Activated CD8-positive, alpha-beta memory T cell treated with anti-CD3 and anti-CD28 coated beads, Interleukin-2, amount 50 U/mL, for 1 hour (primary cell): ENCODE measurements at regions not wholly inside any gene's neighbourhood (a gene's known extent, or its start where the extent isn't known, plus 50 kb on each side); places are given as distances from the start of the nearest gene placed in this dataset.

ENCODE experiments used
- DNase-seq: peaks from one replicate; pipeline ENCODE4 v3.0.0-alpha.2; 2020; ENCODE audit errors: extremely low read depth

- DNase-seq = no peak
Measured at GRCh38 chr5:54719384-54720283, 202.1 kb downstream of the SNX18 start.

- DNase-seq = no peak
Measured at GRCh38 chr5:54718656-54719055, 201.1 kb downstream of the SNX18 start.

GRCh38 chr5:54717870-54718269, 200.3 kb downstream of the SNX18 start:
- DNase-seq = no peak

DNA sequence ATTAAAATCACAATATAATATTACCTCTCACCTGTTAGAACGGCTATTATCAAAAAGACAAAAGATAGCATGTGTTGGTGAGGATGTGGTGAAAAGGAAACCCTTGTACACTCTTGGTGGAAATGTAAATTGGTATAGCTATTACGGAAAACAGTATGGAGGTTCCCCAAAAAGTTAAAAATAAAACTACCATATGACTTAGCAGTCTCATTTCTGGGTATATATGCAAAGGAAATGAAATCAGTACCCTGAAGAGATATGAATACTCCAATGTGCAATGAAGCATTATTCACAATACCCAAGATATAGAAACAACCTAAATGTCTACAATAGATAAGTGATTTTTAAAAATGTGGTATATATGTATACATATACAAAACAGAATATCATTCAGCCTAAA, 199.9 kb downstream of the SNX18 start:
- no peak for DNase-seq

DNA sequence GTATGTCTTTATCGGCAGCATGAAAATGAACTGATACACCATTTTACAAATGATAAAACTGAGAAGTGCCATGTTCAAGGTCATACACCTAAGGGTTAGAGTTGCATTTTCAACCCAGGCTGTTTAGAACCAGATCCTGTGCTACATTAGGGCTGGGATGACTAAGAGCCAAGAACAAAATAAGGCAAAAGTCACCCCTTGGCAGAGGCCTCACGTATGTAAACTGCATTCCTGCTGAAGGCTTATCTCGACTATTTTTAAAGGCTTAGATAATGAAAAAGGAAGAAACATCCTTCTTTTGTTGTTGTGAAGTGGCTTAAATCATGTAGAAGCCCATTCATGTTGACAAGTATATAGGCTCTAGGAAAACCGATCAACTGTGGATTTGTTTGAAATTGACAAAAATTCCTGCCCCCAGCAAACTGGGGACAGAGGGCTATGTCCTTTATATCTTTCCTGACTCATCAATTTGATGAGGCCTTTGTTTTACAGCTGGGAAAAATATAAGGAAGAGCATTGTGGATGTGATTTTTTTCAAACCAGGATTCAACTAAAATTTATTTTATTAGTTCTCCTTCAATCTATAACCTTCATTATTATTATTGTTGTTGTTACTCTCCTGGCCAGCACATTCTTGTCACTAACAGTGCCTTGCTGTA, 196.5 kb downstream of the SNX18 start:
- DNase-seq = no peak

DNA sequence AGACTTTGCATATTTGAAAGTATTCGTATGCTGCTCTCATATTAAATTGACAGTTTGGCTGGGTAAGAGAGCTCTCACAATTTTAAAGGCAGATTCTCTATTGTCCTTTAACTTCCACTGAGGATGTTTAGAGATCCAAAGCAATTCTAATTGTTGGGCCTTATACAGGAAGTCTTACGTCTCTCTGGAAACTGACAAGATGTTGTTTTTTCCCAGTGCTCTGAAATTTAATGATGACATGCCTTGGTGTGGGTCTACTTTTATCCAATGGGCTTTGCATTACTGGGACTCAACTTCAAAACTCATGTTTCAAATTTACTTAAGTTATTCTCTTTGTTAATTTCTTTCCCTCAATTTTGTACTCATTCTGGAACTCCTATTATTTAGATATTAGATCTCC, 191.5 kb downstream of the SNX18 start:
- no peak for DNase-seq

- DNase-seq = no peak
Measured at GRCh38 chr5:54707841-54708240, 190.3 kb downstream of the SNX18 start.

GRCh38 chr5:54705994-54706653, 188.6 kb downstream of the SNX18 start:
- no peak for DNase-seq

GRCh38 chr5:54704825-54705224, 187.3 kb downstream of the SNX18 start:
- no peak for DNase-seq

DNA sequence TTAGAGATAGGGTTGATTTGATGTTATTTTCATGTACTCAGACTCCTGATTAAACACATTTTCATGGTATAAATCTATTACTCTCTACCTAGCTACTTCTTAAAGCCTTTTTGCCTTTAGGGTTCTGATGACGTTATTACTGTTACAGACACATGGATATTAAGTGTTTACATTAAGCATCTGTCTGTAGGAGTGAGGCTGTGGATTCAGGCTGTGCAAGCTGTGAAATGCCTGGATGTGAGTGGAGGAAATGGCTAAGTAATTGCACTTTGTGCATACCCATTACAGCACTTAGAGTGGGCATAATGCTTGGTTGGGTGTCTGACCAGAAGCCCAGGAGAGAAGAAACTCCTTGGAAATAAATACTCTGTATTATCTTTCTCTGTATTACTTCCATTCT, 186.8 kb downstream of the SNX18 start:
- DNase-seq = no peak

DNA sequence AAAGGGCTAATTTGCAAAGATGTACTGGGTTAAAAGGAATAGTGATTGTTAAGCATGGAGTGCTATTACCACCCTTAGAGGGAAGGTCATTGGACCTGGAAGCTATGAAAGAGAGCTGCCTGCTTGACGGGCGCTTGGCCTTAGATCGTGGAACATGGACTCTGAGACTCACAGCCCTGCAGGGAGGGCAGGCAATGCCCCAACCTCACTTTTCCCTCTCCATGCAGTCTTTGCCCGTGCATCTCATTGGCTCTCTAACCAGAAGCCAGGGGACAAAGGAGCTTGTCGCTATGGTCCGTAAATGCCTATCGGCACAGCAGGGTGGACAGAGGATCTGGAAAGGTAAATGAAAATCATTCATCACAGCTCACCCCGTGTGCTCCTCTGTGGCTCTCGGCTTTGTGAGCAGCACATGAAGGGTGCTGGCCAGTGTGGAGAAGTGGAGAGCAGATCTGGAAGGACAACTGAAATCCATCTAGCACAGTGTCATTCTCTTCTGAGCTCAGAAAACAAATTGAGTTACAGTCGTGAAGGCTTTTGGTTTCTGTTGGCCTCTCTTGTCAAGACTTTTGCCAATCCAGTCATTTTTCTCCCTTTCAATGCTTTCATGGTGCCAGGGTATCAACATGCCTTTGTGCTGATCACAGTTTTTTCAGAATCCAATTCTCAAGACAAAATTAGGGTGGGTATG, 186.2 kb downstream of the SNX18 start:
- no peak for DNase-seq

DNA sequence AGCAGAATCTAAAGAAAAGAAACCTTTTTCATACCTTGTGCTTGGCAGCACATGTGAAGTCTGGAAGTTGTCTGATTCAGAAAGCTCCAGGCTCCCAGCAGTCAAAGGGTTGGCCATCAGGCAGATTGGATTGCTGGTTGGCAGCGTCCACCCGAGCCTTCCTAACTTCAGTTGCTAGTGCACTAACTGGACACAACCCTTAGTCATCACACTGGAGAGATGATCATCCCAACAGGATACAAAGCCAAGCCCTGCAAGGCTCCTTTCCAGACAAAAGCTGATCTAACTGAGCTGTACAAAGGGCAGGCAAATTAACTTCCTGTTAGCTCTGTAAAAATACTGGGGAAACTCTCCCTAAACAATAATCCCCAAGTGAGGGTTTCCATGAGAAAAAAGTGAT, 185.6 kb downstream of the SNX18 start:
- no peak for DNase-seq

GRCh38 chr5:54702470-54702869, 184.9 kb downstream of the SNX18 start:
- no peak for DNase-seq

DNA sequence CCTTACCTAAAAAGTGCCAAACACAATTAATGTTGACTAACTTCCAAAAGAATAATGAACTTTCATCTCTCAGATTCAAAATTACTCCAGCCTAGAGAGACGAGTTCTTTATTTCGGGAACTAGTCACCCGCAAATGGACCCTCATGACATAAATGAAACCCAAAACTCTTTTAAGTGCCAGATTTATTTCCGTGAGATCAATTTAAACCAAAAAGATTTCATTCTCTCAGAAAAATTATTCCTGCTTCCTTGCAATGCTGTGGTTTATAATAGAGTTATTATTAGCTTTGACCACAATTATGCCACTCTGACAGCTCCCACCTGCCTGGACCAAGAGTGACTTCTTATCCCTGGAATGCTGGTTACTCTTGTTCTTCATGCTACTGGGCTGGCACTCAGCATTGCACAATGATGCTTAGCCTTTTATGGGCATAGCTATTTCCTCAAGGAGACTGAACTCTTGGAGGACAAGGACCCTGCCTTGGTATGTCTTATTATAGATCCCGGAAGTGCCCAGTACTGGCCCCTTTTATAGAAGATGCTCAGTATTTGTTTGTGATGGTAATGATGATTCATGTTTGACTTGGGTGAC, 183.5 kb downstream of the SNX18 start:
- no peak for DNase-seq

DNA sequence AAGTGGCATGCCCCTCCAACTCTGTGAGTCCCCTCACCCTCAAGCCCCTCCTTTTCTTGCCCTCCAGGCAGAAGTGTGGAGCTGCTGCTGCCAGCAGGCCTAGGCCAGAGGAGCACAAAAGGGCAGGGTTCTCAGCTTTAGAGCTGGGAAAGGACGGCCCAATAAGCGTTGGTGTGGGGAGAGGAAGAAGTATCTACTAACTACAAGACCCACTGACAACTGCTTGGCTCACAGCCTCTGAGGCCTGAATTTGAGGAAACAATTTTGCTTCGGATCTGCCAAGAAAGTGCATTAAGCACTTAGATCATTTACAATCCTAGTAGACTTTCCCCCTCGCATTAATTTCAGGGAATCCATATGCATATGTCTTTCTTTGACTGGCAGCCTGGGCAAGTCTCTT, 179.4 kb downstream of the SNX18 start:
- no peak for DNase-seq

- no peak for DNase-seq
Measured at GRCh38 chr5:54696346-54696745, 178.8 kb downstream of the SNX18 start.

DNA sequence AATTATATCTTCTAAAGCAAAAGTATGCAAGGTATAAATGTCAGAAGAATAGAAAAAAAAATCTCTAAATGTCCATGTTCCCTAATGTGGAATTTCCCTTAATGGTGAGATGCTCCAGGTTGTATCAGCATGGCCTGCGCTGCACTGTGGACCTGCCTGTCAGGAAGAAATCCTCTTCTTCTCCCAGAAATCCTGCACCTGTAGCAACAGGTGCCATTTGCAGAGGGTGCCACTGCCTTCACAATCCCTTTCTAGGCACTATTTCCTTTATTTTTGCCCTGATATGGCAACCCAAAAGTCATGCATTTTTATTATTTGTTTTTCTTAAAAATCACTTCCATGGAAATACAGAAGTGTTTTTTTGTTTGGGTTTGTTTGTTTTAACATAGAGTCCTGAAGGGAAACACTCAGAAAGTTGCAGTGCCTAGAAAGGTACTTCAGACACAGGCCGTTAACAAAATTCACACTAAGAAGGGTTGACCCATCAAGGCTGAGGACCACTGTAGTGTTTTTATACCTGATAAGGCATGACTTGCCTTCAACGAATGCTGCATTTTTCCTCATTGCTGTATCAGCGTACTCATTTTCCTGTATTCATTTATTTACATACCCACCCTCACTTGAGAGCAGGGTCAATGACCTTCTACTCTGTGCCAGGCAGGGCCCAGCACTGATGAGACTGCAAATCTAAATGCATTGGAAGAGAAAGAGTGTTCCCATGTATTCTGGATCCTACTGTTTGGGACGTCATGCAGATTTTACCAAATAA, 177.8 kb downstream of the SNX18 start:
- DNase-seq = no peak

DNA sequence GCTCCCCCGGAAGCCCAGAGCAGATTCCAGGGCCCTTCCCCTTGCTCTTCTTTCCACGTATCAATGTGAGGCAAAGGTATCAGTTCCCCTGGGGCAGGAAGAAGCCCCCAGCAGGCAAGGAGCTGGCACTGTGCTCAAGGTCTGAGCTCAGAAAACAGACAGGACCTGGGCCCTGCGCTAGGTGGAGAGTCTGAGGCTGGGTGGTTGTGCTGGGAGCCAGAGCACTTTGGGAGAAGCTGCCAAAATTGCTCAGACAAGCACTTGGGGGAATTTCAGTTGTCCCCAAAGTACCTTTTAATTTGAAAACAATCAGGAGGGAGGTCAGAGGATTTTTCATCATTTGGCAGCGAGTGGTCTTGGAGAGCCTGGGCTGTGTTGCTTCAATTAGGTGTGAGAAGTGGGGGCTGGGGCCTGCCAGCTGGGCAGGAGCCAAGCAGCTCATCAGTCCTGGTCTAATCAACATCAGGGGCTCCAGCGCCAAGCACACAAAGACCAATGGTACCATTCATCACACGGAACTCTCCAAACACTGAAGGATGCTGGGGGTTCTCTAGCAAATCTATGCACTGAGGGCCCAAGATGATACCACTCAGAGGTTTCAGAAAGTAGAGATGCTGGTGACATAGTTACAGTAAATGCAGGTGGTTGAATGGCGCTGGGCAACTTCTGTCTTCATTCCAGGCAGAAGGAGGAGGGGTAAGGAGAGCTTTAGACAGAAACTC, 176.5 kb downstream of the SNX18 start:
- no peak for DNase-seq

DNA sequence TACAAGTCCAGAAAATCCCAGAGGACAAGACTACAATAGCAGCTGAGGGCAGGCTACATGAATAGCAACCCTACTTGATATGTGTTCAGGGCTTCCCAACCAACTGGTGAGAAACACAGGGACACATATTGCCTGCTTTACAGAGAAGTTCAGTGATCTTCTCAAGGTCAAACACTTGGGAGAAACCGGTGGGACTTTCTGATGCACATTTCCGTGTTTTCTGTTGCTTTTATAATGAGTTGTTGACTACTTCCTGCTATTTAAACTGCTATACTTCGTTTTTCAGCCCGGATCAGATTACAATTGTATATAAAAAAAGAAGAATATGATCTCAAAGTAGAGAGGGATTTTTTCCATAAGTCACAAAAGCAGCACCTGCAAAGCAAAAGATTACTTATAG, 175.1 kb downstream of the SNX18 start:
- DNase-seq = no peak

- DNase-seq = no peak
Measured at GRCh38 chr5:54691656-54692055, 174.1 kb downstream of the SNX18 start.
